DND-41 (cell line): ENCODE measurements at regions not wholly inside any gene's neighbourhood (a gene's known extent, or its start where the extent isn't known, plus 50 kb on each side); places are given as distances from the start of the nearest gene placed in this dataset.

Experiments
- EZH2 ChIP-seq: IDR thresholded peaks from 3 replicates; pipeline ENCODE4 v1.6.1; 2012; ENCODE audit warnings: borderline replicate concordance, low read depth, mild to moderate bottlenecking, moderate library complexity, low read length, inconsistent platforms; ENCODE audit not compliant: severe bottlenecking
- TF ChIP-seq, protein P1 (sequence below): IDR thresholded peaks from 2 replicates; pipeline ENCODE4 v1.5.1; 2012; ENCODE audit warnings: borderline replicate concordance, low read length, moderate library complexity, mild to moderate bottlenecking; ENCODE audit not compliant: poor library complexity, severe bottlenecking; ENCODE audit errors: extremely low read depth

DNA sequence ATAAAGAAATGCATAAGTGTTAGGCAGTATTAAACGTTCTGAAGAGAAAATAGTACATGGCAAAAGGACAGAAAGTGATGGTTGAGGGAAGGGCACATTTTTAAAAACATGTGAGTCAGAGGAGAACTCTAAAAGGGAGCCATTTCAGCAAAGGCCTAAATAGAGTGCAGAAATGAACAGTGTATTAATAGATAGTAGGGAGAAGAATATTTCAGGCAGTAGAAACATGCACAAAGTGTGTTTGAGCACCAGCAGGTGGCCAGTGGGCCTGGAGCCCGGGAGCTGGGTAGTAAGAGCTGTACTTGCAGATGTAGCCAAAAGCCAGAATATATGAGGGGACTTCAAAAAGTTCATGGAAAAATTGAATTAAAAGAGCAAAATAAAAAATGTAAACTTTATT, 288.1 kb upstream of the FIGN start:
- TF ChIP-seq, protein P1, sequence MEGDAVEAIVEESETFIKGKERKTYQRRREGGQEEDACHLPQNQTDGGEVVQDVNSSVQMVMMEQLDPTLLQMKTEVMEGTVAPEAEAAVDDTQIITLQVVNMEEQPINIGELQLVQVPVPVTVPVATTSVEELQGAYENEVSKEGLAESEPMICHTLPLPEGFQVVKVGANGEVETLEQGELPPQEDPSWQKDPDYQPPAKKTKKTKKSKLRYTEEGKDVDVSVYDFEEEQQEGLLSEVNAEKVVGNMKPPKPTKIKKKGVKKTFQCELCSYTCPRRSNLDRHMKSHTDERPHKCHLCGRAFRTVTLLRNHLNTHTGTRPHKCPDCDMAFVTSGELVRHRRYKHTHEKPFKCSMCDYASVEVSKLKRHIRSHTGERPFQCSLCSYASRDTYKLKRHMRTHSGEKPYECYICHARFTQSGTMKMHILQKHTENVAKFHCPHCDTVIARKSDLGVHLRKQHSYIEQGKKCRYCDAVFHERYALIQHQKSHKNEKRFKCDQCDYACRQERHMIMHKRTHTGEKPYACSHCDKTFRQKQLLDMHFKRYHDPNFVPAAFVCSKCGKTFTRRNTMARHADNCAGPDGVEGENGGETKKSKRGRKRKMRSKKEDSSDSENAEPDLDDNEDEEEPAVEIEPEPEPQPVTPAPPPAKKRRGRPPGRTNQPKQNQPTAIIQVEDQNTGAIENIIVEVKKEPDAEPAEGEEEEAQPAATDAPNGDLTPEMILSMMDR, result no peak
- no peak for TF ChIP-seq EZH2
